NCI-H345 (cell line): ENCODE measurements at regions not wholly inside any gene's neighbourhood (a gene's known extent, or its start where the extent isn't known, plus 50 kb on each side); places are given as distances from the start of the nearest gene placed in this dataset.

Experiments
- DNase-seq: peaks from one replicate; lab custom pipeline; 2025; lab: John Stamatoyannopoulos, UW

DNA sequence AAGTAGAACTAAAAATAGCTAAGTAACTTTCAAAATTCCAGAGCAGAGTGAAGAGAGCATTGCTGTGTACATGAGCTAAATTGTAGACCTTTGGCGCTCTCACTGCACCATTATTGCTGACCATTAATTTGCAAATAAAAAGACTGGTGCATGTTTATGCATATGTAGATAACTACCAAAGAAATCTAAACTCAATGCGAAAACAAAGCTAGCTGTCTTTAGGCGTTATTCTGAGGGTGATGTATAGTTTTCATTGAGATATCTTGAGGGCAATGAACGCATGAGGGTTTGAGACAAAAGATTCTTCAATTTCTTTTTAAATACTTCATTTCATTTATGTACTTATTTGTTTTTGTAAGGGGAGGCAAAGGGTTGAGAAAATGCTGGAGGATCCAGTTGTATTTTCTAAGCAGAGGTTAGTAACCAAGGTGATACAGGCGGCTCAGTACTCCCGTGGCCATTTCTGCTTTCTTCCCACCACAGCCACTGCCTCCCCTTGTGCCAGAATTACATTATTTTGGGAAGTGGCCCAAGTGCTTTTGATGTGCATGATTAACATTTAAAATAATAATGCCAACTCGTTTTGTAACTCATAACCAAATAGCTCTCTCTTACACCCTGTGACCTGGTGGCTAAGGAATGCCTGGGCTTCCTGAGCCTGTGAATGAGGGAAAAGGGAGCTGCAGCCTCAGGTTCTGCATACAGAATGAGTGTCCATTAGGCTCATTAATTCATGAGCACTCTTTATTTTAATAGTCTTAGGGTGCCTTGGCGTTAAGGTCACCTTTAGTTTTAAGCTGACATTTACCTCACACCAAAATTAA lies 797.8 kb upstream of the GYPC start:
- no peak for DNase-seq

DNA sequence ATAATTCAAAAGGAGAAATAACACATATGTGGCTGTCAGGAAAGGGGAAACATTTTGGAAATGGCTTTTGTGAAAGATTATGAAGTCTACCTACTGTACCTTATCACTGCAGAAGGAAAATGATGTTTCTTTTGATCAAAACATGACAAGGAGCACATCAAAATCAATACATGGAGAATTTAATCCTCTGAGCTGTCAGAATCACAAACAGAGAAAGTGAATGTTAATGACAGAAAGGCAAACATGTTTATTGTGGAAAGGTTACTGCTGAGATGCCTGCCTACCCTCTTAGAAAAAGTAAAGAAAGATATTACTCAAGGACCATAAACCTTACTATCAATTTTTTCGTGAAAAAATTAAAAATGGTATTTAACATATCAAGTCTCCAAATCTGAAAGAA lies 794.5 kb upstream of the GYPC start:
- no peak for DNase-seq

DNA sequence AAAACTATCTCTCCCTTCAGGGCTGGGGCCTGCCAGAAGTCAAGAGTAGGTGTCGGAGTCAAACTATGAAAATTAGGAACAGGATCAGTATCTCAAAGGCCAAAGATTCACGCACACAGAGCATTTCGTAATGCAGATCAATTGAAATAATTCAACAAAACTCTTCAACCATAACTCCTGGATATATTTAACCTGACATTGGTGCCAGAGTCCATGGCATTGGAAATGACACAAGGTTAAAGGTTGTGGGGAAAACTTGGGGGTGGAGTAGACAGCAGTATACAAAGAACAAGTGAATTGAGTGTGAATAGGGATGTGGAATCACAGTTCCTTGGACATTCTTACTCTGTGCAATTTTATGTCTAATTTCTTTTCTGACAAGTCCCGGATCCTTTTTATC lies 788.0 kb upstream of the GYPC start:
- no peak for DNase-seq

DNA sequence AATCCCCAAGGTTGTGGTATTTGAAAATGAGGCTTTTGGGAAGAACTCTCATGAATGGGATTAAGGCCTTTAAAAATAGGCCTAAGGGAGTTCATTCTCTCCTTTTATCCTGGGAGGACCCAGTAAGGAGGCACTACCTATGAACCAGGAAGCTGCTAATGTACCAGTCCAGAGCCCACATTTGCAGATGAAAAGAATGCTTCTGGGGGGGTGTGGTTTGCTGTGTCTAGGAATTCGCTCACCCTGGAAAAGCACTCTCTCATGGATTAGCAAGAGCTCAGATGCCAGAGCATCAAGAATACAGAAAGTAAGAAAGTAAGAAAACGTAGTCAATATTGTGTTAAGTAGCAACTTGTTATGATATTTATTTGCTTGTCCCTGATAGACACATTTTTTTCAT lies 785.7 kb upstream of the GYPC start:
- no peak for DNase-seq

DNA sequence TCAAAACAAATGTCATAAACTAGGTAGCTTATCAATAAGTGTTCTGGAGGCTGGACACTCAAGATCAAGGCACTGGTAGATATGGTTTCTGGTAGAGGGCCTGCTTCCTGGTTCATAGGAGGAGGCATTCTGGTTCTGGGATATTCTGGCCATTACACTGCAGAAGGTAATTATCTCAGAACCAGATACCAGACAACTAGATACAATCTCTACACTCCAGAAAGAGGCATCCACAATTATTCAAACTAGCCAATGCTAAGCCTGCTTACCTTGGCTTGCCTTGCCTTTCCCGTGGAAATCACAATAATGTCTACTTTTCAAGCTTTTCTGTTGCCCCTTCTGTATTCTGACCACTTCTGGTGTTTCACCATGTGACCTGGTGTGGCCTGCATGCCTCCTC lies 785.2 kb upstream of the GYPC start:
- DNase-seq = no peak

DNA sequence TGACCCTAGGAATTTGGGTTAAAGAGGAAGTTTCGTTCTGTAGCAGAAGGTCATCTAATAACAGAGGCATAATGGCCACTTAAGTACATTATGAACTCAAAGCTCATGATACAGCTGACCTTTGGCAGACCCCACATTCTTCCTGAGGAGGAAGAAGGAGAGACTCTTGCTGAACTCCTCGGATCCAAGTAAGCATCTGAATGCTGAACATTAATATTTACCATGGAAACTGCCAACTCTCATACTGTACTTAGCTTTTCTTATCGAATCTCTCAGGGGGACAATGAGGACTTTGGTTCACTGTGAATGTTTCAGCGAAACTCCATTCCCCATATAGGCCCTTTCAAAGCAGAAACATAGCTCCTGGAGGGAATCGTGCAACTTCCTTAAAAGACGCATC lies 781.4 kb upstream of the GYPC start:
- no peak for DNase-seq

DNA sequence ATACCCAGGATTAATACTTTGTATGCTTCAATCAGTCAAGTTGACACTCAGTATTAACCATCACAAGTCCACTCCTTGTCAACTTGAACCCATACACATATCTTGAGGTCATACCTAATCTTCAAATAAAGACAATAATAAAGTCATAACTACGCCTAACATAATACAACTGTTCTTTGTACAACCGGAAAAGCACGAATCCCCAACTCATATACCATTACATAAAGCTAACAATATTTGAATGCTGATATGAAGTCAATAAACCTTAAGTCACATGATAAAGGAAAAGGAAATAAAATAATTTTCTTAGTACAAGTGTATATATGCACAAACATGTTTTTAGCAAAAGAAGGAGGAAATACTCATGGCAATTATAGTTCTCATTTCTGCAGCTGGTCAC lies 770.6 kb upstream of the GYPC start:
- no peak for DNase-seq

DNA sequence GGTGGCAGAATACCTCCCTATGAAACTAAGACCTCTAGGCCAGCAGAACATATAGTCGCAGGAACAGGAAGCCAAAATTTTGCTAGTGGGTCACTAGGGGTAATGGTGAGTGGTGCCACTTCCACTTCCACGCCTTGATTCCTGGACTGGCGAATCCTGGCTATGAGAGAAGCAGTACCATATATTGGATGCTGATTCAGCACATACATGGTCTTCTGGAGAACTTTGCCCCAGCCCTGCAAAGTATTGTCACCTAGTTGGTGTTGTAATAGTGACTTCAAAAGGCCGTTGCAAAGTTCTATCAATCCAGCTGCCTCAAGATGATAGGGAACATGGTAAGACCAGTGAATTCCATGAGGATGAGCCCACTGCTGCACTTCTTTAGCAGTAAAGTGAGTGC lies 769.8 kb upstream of the GYPC start:
- no peak for DNase-seq

DNA sequence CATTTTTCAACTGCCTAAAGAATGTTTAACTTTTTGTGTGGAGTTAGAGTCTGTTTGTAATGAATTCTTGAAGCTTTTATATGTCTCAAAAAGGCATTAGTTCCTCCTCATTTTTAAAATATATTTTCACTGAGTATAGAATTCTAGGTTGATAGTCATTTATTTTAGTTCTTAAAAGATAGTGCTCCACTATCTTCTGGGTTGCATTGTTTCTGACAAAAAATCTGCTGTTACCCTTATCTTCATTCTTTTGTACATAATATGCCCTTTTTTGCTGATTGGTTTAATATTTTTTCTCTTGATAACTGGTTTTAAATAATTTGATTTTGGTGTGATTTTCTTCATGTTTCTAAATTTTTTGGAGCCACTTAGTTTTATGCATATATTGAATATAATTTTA lies 754.7 kb upstream of the GYPC start:
- DNase-seq = no peak

DNA sequence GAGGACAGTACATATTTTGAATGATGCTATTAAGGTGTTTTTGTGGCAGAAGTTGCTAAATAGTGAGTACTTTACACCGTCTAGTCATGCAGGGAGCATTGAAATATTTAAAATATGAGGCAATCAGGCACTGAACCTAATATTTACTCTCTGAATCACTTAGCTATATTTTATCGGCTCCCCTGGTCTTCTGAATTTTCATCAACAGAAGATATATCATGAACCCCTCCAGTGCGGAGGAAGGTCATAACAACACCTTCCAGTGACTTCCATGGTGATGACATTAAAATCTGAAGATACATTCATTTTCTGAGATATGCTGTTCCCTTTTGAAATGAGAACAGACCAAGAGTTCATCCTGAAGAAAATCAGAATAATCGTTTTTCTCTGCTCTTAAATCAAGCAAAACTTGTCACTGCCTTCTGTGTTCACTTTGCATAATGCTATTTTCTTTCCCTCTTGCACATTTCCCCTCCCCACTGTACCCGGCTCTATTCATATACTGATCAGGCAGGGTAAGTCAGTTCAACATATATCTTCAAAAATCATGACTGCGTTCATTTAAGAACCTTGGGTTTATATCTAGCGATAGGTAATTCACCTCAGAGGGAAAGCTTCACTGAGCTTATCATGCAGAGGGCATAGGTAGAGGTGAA lies 729.9 kb upstream of the GYPC start:
- DNase-seq = no peak

DNA sequence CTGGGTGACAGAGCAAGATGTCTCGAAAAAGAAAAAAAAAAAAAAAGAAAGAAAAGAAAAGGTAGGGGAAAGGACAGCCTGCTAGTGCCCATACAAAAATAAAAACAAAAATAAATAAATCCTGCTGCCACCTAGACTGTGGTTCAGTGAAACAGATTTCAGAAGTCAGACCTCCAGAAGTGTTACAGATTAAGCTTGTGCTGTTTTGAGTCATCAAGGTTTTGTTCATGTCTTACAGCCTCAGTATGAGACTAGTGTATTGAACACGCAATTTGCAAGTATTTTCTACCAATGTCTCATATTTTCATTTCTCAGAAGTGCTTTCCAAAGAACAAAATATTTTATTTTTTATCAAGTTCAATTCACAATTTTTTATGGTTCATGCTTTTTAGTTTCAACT lies 720.4 kb upstream of the GYPC start:
- DNase-seq = no peak

DNA sequence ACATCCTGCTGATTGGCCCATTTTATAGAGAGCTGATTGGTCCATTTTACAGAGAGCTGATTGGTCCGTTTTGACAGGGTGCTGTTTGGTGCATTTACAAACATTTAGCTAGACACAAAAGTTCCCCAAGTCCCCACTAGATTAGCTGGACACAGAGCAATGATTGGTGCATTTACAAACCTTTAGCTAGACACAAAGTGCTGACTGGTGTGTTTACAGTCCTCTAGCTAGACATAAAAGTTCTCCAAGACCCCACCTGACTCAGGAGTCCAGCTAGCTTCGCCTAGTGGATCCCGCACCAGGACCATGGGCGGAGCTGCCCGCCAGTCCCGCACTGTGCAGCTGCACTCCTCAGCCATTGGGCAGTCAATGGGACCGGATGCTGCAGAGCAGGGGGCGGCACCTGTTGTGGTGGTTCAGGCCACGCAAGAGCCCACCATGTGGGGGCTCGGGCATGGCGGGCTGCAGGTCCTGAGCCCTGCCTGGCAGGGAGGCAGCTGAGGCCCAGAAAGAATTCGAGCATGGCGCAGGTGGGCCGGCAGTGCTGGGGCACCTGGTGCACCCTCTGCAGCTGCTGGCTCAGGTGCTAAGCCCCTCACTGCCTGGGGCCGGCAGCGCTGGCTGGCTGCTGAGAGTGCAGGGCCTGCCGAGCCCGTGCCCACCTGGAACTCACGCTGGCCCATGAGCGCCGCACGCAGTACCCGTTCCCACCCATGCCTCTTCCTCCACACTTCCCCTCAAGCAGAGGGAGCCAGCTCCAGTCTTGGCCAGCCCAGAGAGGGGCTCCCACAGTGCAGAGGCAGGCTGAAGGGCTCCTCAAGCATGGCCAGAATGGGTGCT lies 713.2 kb upstream of the GYPC start:
- DNase-seq = no peak

DNA sequence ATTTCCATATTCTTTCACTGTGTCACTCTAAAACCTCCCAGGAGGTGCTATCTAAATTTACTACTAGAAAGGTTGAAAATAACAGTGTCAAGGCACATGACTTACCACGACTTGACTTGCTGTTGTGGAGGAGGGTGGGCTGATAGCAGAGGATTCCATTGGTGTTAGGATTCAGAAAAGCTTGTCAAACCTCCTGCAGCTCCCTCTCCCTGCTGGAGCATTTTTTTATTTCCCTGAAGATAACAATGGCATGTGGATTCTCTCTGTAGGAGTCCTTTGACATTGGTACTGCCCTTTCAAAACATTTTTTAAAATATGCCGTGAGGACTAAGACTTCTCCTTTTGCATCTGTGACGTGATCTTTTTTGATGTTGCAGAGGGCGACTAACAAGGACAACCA lies 696.9 kb upstream of the GYPC start:
- DNase-seq = no peak

DNA sequence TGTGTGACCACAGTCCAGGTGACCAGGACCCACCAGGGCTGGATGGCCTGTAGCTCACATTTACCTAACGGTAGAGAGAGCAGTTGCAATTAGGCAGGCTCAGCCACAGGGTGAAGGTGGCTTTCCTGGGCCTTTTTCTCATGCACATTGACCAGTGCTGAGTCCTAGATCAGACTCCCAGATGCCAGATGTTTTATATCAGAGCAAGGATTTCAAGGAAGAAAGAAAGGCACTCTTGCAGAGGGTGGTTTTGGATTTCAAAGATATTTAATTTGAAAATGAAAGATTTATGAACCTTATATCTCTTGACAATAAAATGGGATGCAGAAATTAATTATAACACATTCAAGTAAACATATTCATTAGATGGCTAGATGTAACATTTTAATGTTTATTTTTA lies 694.2 kb upstream of the GYPC start:
- no peak for DNase-seq

DNA sequence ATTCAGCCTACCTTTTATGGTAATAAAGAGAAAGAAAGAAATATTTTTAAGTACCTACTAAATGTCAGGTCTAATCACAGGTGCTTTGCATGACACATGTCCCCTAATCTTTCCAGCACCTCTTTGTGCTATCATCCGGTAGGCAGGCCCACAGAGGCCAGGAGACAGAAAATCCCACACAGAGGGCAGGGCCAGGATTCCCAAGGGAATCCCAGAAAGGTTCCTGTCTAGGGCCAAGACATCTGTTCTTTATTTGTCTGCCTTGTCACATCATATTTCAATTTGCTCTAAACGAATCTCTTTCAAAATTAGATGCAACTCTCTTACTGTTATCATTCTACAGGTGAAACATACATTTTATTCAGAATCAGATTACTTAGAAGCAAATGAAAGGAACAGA lies 676.1 kb upstream of the GYPC start:
- no peak for DNase-seq

DNA sequence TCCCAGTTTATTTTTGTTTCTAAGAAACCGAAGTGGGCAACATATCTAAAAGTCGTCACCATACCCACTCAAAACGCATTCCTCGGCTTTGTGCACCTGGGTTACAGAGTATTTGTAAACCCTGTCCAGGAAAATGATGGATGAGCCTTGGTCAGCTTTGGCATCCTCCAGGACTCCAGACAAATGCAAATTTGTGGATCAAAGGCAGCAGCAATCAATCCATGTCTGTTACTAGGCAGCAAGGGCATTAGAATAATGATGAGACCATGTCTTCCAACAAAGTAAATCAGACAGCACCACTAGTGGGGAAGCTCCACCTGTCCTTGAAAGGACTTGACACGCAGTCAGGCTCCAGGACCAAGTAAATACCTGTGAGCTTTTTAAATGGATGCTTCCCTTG lies 672.6 kb upstream of the GYPC start:
- DNase-seq = no peak

DNA sequence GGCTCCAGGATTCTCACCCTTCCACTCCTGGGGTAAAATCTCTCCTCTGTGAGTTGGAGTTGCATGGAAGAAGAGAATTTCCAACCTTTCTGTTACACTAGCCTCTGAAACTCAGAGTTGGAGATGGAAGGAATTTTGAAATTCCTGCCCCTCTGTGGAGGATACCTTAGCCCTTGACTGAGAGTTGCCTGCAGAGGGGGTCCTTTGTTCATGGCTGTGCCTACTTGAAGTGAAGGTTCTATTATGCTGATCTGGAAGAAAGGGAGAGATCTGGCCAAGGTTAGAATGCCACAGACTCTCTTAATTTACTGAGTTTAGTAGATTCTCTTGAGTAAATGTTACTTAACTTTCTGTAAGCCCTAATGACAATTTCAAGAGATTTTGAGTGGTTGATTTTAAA lies 626.6 kb upstream of the GYPC start:
- DNase-seq = no peak

DNA sequence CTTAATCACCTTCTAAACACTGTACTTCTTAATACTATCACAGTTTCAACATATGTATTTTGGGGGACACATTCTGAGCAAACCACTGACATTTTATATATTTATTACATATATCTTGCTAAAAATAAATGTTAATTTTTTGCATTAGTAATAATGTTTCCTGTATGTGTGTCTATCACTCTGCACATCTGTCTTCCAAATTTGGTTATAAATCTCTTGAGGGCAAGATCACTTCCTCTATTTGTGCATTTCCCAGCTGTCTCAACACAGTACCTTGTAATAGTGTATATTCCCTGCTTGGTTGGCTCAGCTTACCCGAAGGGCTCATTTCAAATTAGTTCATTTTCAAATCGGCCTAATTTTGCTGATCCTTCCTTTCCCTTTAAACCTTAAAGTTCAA lies 617.1 kb upstream of the GYPC start:
- DNase-seq = no peak

DNA sequence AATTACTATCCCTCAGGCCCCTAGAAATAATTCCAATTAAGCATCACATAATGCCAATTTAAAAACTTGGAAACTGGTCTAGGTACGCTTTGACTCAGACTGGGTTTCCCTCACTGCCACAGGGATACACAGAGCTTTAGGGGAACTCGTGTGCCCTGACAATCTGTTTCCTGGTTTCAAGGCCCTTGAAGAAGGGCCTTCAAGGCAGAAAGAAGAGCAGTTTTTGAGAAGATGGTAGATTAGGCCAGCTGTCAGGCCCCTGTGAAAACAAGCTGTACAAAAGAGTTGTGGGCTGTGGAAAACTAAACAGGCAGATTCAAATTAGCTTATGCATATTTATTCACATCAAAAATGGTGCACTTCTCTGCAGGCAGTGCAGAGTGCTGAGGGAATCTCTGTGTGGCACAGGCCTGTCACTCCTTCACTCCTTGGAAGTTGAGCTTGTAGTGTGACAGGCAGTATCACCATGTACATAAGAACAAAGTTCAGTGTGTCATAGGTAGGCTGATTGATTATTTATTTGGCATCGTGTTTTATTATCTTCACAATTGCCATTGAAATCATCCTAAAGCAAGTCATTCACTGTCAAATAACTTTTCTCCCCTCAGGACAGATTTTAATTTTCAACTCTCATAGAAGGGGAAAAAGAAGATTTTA lies 614.4 kb upstream of the GYPC start:
- DNase-seq = no peak

DNA sequence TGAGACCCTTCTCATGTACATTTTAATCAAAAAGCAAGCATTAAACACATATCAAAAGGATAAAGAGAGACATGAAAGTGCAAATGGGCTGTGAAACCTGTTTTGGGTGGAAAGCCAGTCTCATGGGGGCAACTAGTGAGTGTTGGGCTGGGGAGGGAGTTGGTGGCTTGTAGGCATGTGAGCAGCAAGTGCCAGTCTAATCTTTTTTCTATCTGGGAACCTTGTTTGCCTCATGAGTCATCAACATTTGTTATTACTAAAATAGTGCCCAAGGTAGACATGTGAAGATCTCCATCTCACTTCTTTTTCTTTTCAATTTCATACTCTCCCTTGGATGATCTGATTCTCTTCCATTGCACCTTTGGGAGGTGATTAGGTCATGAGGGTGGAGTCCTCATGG lies 613.9 kb upstream of the GYPC start:
- DNase-seq = no peak

DNA sequence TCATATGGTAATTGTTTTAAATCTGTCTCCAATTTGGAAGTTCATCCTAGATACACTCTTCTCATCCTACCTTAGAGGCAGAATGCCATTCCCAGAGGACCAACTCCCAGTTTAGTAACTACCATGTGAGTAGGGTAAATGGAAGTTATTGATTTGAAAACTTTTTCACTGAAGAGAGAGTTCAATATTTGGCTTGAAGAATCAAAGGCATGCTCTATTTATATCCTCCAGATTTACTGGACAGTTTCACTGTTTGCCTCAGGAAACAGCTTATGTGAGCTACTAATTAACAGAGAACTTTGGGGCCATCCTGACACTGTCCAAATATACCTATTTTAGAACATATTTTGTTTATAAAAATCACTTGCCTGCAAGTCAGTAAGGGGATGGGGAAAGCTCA lies 607.2 kb upstream of the GYPC start:
- no peak for DNase-seq

DNA sequence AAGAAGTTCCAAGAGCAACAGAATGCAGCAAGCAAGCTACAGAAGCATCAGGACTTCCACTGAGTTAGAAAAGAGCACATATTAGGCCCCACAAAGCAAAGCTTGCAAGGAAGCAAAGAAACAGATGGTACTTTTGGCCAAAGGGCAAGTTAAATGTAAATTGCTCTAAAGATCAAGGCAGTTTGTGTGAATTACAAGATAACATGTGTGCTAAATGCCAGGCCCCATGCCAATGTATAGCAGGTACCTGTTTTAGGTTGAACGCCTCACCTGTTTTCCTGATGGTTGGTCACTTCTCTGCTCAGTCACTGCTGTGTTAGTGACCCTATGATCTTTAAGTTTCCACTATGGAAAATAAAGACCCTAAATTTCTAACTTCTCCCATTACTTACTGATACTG lies 606.5 kb upstream of the GYPC start:
- no peak for DNase-seq
